ENCODE measurements at regions not wholly inside any gene's neighbourhood (a gene's known extent, or its start where the extent isn't known, plus 50 kb on each side); places are given as distances from the start of the nearest gene placed in this dataset.
A peak's percentile ranks its signal among the peaks of the same experiment; 100 is the strongest.

GRCh38 chr21:28752131-28752530, 240.5 kb downstream of the LTN1 start:
- Histone ChIP-seq H3K79me2 (peaks cover 6% of the 10 kb centered on the region), H4K20me1 (ENCODE audit: insufficient read depth, poor library complexity, severe bottlenecking) (no peaks in the 10 kb centered on the region), H3K9me2 (replicated peaks; ENCODE audit: insufficient read depth) (no peaks in the 10 kb centered on the region), H3K4me2 (no peak overlapping the region), H2AFZ (no peak overlapping the region), H3K9me3 (ENCODE audit: low read depth) (no peaks in the 10 kb centered on the region), H3K4me3 (no peak overlapping the region), H3K27me3 (no peaks in the 10 kb centered on the region), H3K4me1 (ENCODE audit: insufficient read depth) (peaks cover 8% of the 10 kb centered on the region), H3K36me3 (replicated peaks; ENCODE audit: insufficient read depth, low read depth) (no peaks in the 10 kb centered on the region), H3K27ac (peak overlapping the region; percentile 4)
- TF ChIP-seq EZH2phosphoT487 (IDR thresholded peaks at IDR 0.05; ENCODE audit: low read depth, severe bottlenecking, unreplicated experiment) (no peak), EZH2 (IDR thresholded peaks at IDR 0.05; ENCODE audit: borderline replicate concordance) (no peak), CTCF (IDR thresholded peaks at IDR 0.05; ENCODE audit: poor library complexity) (no peak)
- DNase-seq (ENCODE audit: low spot score) = no peak
- WGBS (ENCODE audit: low lambda C conversion rate, missing lambda C conversion rate) = 57% methylated on average over 2 of the region's 2 CpGs

- Histone ChIP-seq H3K4me2 (no peak overlapping the region), H3K36me3 (replicated peaks; ENCODE audit: insufficient read depth, low read depth) (no peaks in the 10 kb centered on the region), H3K79me2 (no peaks in the 10 kb centered on the region), H4K20me1 (ENCODE audit: insufficient read depth, poor library complexity, severe bottlenecking) (no peaks in the 10 kb centered on the region), H3K27me3 (no peaks in the 10 kb centered on the region), H3K4me1 (ENCODE audit: insufficient read depth) (peaks cover 8% of the 10 kb centered on the region), H3K4me3 (no peak overlapping the region), H3K27ac (peak overlapping the region; percentile 4), H3K9me3 (ENCODE audit: low read depth) (no peaks in the 10 kb centered on the region), H2AFZ (no peak overlapping the region), H3K9me2 (replicated peaks; ENCODE audit: insufficient read depth) (no peaks in the 10 kb centered on the region)
- TF ChIP-seq CTCF (IDR thresholded peaks at IDR 0.05; ENCODE audit: poor library complexity) (no peak), EZH2 (IDR thresholded peaks at IDR 0.05; ENCODE audit: borderline replicate concordance) (no peak), EZH2phosphoT487 (IDR thresholded peaks at IDR 0.05; ENCODE audit: low read depth, severe bottlenecking, unreplicated experiment) (no peak)
- WGBS (ENCODE audit: low lambda C conversion rate, missing lambda C conversion rate) = 88% methylated on average over 3 of the region's 3 CpGs
- DNase-seq (ENCODE audit: low spot score) = no peak
Observed at GRCh38 chr21:28751176-28751575, 241.5 kb downstream of the LTN1 start.

GRCh38 chr21:28750565-28750964, 242.1 kb downstream of the LTN1 start:
- WGBS (ENCODE audit: low lambda C conversion rate, missing lambda C conversion rate) = over 99% methylated on average over 5 of the region's 5 CpGs
- peaks cover 8% of the 10 kb centered on the region for H3K4me1 ChIP-seq (ENCODE audit: insufficient read depth)
- H3K27me3 ChIP-seq = no peaks in the 10 kb centered on the region
- H3K27ac ChIP-seq = peak overlapping the region; percentile 31
- no peaks in the 10 kb centered on the region for H4K20me1 ChIP-seq (ENCODE audit: insufficient read depth, poor library complexity, severe bottlenecking)
- no peaks in the 10 kb centered on the region for H3K9me3 ChIP-seq (ENCODE audit: low read depth)
- no peak overlapping the region for H2AFZ ChIP-seq
- H3K36me3 ChIP-seq (replicated peaks; ENCODE audit: insufficient read depth, low read depth) = no peaks in the 10 kb centered on the region
- TF ChIP-seq CTCF (IDR thresholded peaks at IDR 0.05; ENCODE audit: poor library complexity) (no peak), EZH2phosphoT487 (IDR thresholded peaks at IDR 0.05; ENCODE audit: low read depth, severe bottlenecking, unreplicated experiment) (no peak), EZH2 (IDR thresholded peaks at IDR 0.05; ENCODE audit: borderline replicate concordance) (no peak)
- no peak overlapping the region for H3K4me2 ChIP-seq
- no peaks in the 10 kb centered on the region for H3K9me2 ChIP-seq (replicated peaks; ENCODE audit: insufficient read depth)
- H3K4me3 ChIP-seq = no peak overlapping the region
- no peaks in the 10 kb centered on the region for H3K79me2 ChIP-seq
- no peak for DNase-seq (ENCODE audit: low spot score)

GRCh38 chr21:28749536-28749935, 243.1 kb downstream of the LTN1 start:
- Histone ChIP-seq H3K4me1 (ENCODE audit: insufficient read depth) (peaks cover 5% of the 10 kb centered on the region), H3K79me2 (no peaks in the 10 kb centered on the region), H3K27ac (peak overlapping the region; percentile 31), H2AFZ (no peak overlapping the region), H3K4me2 (no peak overlapping the region), H3K9me3 (ENCODE audit: low read depth) (no peaks in the 10 kb centered on the region), H3K27me3 (no peaks in the 10 kb centered on the region), H4K20me1 (ENCODE audit: insufficient read depth, poor library complexity, severe bottlenecking) (no peaks in the 10 kb centered on the region), H3K9me2 (replicated peaks; ENCODE audit: insufficient read depth) (no peaks in the 10 kb centered on the region), H3K36me3 (replicated peaks; ENCODE audit: insufficient read depth, low read depth) (no peaks in the 10 kb centered on the region), H3K4me3 (no peak overlapping the region)
- 68% methylated on average over 3 of the region's 3 CpGs for WGBS (ENCODE audit: low lambda C conversion rate, missing lambda C conversion rate)
- no peak for DNase-seq (ENCODE audit: low spot score)
- TF ChIP-seq EZH2 (IDR thresholded peaks at IDR 0.05; ENCODE audit: borderline replicate concordance) (no peak), EZH2phosphoT487 (IDR thresholded peaks at IDR 0.05; ENCODE audit: low read depth, severe bottlenecking, unreplicated experiment) (no peak), CTCF (IDR thresholded peaks at IDR 0.05; ENCODE audit: poor library complexity) (no peak)
